GM21381 (cell line): ENCODE measurements at regions not wholly inside any gene's neighbourhood (a gene's known extent, or its start where the extent isn't known, plus 50 kb on each side); places are given as distances from the start of the nearest gene placed in this dataset.

Experiments used
- ATAC-seq: cut with Tn5 transposase; IDR thresholded peaks from one replicate; pipeline ENCODE4 v1.9.1; 2021; ENCODE audit warnings: mild to moderate bottlenecking, moderate library complexity; ENCODE audit not compliant: unreplicated experiment

DNA sequence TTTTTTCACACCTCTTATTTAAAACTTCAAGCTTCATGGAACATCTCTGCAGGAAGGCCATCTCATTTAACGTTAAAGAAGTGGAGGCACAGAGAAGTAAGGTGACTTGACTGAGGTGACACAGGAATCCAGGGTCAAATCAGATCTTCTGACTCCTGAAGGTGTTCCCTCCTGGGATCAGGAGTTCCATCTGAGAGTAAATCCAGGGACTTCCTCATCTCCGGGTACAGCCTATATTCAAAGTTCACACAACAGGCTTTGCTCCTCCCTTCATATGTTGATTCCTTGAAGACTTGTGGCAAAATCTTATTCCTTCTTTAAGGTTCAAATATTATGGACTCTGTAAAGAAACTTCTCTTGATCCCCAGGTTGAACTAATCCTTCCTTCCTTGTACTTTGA is 313.1 kb upstream of the CLINT1 start:
- no peak for ATAC-seq

DNA sequence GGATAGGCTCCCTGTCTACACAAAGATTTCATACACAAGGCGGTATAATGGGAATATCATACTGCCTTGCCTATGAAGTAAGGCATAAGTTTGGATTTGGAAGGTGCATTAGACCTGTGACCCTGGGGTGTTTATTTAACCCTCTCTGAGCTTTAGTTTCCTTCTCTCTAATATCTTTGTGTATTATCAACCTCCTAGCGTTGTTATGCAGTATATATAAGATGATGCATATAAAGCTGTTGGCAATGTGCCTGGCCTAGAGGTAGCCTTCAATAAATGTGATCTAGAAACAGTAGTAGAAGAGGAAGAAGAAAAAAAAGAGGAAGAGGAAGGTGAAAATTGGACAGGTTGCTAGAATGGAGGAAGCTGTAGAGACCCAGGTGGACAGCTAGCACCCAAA is 311.6 kb upstream of the CLINT1 start:
- no peak for ATAC-seq

DNA sequence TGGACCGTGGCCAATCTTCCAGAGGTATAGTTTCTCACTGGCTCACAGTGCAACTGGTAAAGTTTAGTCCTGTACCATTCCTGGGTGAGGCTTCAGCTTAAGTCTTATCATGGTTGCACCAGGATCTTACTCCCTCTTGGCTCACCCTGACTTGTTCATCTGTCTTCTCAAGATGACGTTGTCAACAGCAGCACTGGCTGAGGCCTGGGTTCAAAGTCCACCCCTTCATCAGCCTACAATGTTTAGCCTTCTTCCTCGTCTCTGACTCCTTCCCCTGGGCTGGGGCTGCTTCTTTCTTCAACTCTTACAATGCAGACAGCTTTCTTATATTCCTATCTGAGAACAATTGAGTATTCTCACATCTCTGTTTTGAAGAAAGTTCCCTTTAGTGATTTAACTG is 311.1 kb upstream of the CLINT1 start:
- ATAC-seq: no peak

DNA sequence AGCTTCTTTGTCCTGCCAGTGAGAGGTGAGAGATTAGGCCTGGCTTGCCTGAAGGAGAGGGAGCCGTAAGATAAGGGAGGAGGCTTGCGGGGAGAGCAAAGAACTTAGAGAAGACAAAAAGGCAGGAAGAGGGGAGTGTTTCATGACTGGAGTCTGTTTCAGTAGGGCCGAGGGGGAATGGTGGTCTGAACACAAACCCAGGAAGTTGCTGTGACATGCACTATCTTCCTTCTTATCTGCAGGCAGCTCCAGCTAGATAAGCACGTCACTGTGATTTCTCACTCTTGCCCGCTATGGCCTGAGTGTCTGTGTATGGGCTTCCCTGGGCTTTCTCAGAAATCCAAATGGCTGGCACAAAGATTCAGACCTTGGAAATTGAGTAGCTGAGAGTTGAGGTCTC is 307.5 kb upstream of the CLINT1 start:
- ATAC-seq: no peak

DNA sequence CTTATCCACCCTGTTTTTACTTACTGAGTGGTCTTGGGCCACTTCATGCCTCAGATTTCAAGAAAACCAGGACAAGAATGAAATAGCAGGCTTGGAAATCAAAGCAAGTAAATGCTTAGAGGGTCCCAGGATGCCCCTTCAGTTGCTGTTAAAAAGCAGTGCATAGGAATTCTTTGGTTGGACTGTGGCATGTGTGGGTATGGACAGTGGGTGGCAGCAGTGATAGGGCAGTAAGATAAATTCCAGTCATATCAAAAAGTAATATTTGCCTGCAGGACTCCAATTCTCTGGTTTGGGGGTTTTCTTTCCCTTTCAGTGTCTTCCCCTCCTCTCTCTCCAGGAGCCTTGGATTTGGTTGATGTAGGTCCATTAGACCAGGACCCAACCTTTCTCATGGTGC is 306.7 kb upstream of the CLINT1 start:
- ATAC-seq: no peak

DNA sequence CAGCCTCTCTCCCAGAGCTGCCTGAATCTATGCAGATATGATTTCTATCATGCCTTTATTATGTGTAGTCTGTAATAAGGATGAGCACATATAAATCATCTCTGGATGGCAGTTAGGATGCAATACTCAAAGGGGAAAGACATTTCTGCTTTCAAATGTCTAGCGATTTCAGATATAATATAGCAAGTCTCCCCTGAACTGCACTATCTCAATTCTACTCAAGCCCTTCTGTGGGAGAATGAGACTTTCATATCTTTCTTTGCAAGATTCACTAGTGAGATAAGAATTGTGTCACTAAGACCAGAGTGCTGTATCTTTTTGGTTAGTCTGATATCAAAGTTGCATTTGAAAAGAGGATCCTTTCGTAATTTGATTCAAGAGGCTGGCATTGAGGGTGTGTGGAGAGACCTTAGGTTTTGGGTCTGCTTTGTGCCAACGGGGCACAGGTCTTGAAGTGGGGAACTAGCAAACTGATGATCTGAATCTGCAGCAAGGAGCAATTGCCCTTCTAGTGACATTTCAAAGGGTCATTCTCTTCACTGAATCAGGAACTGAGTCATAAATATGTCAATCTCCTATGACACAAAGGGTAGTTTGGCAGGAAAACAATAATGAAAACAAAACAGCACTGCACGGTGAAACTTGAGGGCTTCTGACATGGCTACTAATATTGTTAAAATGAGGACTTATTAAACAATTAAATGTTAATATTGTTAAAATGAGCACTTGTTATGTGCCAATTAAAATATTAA is 305.5 kb upstream of the CLINT1 start:
- no peak for ATAC-seq

DNA sequence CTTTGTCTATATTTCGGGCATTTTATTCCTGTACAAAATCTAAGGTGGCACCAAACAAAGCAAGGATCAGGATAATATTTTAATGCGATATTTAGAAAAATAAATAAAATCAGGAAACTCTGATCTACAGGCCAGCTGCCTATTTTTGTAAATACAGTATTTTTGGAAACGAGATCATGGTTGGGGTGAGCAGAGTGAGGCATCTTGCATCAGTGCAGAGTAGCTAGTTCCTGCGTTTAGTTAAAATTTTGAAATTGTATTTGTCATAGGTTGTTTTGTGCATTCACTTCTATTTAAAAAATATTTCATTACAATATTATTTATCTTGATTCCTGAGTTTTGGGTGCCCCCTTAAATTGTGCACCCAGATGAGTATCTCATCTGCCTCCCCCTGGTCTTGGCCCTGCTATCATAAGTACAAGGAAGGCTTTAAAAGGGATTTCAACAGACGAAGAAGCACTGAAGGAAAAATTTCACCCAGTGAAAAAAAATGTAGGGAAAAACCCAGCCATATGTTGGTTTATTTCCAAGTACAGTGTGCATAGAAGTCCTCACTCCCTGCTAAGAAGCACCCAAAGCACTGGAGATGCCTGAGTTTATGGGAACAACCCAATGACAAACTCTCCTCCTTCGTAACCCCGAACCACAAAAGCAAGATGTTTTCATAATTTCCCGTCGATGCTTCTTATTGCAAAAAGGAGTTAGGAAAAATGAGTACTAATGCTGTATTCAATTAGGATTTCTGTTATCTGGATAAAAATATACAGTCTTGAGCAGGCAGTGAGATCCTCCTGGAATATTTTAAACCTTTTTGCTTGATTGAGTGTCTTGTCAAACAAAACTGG is 304.7 kb upstream of the CLINT1 start:
- ATAC-seq: no peak

DNA sequence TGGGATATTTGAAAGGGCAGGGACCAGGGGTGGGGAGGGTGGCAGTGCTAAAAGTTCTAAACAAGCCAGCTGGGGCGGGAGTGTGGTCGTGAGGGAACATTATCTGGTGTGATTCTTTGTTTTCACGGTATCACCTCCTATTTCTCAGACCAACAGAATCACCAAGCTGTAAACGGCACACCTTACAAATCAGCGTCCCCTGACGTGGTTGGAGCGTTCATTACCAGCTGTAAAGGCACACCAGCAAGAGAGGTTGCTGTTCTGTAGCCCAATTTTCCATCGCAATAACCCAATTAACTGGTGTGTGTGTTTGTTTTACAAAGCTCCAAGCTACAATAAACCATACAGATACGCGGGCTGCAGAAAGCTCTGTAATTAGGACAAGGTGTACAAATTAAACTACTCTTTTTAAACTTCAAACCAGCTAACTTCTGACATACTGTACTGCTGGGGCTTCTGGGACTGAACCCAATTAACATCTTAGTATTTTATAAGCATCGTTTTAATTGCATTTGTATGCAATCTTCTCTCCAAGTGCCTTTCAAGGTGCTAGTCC is 303.6 kb upstream of the CLINT1 start:
- ATAC-seq: no peak

DNA sequence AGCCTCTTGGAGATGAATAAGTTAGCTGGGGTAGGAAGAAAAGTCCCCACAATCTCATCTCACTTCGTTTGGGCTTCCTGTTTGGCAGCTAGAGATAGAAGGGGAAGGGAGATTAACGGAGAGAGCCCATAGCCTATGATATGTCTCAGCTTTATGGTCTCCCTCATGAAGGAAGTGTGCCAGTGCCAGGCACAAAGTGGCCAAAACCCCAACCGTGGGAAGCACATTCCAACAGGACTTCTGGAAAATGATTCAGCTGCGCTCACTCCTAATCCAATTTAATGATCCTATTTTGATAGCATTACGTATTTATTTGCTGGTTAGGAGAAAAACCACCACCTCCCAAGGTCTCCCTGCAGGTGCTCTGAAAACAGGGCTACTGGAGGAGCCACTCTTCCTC is 303.1 kb upstream of the CLINT1 start:
- ATAC-seq: no peak

DNA sequence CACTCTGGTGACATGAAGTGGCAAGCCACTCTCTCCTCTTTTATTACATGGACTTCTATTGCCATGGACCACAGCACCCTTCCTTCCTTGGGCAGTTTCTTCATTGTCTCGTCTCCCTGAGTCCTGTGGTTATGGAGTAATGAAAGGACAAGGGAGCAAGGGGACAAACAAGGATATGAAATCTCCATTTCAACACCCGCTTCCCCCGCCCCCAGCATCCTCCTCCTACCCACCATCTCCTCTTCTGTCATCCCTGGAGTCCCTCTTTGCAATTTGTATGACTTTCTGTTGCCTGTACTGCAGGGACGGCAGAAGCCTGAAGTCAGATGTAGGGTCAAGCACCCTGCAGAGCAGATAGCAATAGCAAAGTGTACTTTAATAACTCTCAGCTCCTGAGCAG is 300.7 kb upstream of the CLINT1 start:
- ATAC-seq: no peak

DNA sequence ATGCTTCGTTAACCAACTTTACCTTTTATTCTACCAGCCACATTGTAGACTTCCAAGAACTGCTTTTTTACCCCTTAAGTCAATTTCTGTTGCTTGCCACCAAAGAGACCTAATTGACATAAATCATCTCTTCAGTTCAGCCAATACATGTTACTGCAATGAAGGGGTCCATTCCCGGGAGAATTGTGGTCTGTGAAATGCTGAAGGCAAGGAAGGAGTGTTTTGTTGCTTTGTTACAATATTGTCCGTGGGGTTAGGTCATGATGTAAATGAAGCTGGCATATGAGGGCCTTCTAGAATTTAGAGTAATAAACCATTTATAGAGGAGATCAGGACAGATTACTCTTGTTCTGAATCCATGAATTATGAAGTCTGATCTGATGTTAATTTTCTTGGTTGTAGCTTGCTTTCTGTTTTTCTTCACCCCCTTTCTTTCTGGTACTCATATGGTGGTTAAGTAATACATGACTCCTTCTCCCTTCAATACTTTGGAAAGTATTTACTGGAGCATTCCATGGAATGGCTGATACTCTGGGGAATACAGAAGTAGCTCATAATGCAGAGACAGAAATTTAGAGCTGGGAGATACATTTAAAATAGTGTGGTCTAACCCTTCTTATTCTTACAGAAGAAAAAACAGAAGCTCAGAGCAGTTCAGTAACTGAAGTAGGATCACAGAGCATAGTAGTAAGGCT is 297.0 kb upstream of the CLINT1 start:
- ATAC-seq: no peak

DNA sequence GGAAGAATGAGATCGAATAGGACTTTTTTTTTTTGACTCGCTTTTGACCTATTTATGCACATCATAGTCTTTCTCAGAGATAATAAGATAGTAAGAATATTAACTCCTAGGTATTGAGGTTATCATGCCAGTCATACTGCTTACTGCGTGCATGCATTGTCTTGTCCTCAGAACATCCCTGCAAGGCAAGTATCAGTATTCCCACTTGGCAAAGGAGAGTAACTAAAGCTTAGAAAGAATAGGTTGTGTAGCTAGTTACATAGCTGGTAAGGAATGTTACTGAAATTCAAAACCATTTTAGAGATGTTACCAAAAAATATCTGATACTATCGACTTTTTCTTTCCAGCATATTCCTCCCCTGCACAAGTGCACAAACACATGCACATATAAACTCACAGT is 296.1 kb upstream of the CLINT1 start:
- ATAC-seq: no peak

DNA sequence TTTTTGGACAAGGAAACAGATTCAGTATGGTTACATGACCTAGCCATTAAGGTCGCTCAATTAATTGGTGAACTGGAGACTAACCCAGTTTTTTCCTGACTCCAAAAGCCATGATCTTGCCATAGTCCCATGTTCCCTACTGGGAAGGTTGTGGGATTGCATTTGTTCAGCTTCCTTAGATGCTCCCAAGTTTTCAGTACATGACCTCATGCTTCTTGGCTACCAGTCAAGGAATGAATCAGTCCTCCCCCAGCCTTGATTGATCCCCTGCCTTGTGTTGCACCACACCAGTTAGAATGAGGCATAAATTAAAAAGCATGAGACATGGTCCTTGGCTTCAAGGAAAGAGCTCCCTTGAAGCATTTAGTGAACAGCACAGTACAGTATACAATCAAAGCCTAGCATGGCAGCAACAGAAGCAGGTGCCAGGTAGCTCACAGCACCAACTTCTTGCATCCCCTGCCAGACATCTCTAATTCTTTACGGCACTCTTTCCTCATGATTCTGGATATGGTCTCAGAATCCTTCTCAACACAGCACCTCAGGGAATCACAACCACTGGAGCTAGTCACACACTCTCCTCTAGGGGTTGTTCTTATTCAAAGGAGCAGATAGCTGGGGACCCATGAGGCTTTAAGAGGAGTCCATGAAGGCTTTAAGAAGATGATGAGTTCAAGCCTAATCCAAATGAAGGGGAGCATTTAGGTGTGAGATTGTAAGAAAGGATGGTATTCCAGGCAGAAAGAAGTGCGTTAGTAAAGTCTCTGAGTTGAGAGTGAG is 295.5 kb upstream of the CLINT1 start:
- ATAC-seq: no peak

DNA sequence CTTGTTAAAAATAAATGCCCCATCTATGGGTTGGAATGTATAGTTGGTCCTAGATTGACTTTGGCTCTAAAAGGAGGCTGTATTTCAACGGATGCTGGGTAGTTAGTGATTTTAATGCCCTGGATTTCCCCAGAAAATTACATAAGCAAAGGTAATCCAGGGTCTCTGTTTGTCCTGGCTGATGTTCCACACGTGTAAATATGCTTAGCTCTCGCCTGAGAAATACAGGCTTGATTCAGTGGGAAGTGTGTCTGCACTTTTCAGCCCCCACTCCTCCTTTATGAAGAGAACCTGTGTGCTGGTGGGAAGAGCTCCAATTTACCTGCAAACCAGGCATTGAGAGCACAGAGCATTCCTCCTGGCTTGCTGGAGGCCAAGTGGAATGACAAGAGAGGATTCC is 294.6 kb upstream of the CLINT1 start:
- ATAC-seq: no peak

DNA sequence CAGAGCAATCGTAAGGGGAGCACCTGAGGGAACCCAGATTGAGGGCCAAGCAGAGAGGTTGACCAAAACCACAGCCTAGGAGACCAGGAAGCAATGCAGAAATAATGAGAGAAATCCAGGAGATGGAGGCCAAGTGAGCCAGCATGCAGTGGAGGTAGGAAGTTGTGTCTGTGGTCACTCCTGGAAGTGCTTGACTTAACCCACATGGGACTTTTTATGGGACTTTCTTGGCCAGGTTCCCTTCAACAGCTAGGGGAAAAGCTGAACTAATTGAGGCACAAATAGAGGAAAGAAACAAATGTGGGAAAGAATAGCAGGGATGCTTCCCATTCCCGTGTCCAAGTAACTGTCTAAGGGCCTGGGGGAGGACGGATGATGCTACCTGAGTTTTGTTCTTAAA is 293.2 kb upstream of the CLINT1 start:
- ATAC-seq: no peak

DNA sequence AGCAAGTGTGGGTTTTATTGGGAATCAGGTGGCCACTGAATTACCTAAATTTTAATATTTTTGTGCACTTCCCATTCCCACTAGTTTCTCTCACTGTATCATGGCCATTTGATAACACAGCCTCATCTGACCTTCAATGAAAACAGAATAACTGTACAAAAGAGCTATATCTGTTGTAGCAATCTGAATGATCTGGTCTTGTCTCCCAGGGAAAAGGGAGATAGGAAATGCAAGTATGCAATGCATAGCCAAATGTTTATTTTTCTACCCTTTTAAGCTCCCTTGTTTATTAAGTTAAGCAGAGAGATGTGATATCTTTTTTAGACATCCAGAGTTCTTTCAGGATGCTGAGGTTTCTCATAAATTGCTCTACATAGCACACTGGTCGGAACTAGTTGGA is 288.3 kb upstream of the CLINT1 start:
- ATAC-seq: no peak

DNA sequence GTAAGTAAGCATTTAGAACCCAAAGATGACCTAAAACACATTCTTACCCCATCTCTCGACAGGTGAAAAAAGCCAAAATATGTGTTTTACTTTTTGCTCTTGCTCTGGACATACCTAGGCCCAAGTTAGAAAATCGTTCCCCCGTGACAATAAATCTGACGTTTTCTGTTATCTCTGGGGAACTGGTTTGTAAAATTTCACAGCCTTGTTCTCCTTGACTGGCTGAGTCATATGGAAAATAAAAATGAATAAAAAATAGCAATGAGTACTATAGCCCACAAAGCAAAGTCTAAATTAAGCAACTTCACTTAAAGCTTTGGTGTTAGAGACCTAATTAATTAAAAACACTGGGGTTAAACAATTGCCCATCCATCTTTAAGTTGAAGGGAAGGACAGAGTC is 286.9 kb upstream of the CLINT1 start:
- no peak for ATAC-seq

DNA sequence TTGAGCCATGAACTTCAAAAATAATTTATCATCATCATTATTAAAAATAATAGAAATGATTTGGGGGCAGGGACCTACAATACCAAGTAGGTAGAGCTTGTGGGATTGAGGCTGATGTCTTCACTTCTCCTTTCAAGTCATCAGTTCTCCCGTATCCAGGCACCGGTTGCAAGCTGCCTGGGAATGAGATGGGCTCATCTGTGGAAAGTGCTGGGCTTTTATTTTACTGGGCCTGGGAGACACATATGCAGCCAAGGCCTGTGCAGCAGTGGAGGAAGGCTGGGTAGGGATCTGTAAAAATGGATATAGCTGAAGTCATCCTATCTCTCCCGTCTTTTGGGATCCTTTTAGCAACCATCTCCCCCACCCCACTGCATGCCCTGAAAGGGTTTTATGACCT is 284.1 kb upstream of the CLINT1 start:
- ATAC-seq: no peak

DNA sequence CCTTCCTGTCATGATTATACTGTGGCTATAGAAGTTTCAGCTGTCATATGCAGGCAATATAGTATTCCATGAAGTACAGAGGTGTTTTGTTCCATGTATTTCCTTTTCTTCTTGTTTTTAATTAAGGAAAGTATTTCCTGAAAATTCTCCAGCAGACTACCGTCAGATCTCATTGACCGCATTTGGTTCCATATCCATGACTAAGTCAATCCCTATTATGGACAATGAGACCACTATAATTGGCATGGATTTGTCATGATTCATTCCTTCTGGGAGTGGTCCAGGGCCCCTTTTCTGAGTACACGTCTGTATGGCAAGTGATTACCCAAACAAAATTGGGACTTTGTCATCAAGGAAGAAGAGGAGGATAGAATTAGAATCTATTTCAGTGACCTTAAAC is 283.2 kb upstream of the CLINT1 start:
- no peak for ATAC-seq

DNA sequence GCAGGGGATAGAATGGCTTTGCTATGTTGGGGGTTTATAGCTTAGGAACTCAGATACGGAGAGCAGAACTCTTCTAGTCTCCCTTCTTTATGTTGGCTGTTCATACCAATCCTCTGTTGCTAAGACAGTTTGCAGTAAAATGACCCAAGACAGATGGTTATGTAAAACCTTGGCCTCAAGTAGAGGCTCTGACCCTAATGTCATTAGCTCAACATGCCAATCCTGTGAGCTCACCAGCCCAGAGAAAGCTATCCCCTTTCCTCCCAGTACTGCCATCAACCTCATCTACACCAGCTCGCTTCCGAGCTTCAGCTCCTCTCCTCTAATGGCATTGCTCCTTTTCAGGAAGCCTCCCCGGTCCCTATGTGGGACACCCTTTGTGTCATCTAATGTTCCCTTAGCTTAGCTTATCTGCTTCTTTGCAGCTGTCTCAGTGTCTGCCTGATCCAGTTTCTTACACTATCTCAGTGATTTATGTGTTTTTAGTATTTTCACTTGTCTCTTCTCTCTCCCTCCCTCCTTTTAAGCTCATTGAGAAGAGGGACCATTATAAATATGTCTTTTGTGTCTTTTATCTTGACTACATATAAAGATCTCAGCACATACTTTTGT is 281.3 kb upstream of the CLINT1 start:
- no peak for ATAC-seq
